HEK293 (cell line): ENCODE measurements at regions not wholly inside any gene's neighbourhood (a gene's known extent, or its start where the extent isn't known, plus 50 kb on each side); places are given as distances from the start of the nearest gene placed in this dataset.

Source experiments
- CTCF ChIA-PET: fragments of 350-600 bp; formaldehyde crosslinking; extraction: SDS; loops from one replicate; lab custom pipeline; 2021; ENCODE audit warnings: antibody characterized with exemption; lab: Yijun Ruan, JAX
- POLR2A ChIA-PET: fragments of 300-600 bp; formaldehyde crosslinking; extraction: SDS; loops from one replicate; lab custom pipeline; 2020; ENCODE audit warnings: antibody characterized with exemption, inconsistent platforms; lab: Yijun Ruan, JAX
- H3K27ac ChIP-seq: fragments of 200-500 bp; sonication (Bioruptor generic); 2 replicates; pipeline ENCODE4 v1.5.1; 2014; ENCODE audit warnings: low read depth, low read length, control low read depth, inconsistent platforms; ENCODE audit errors: extremely low read depth
- H3K36me3 ChIP-seq, 2 experiments: fragments of 200-500 bp in 1 of 2; sonication (Bioruptor generic) in 1 of 2; 1 replicate in 1 of 2; 2 replicates in 1 of 2; pipeline ENCODE4 v1.5.1; 2014 to 2017; ENCODE audit warnings: inconsistent platforms in 2 of 2, low read length in 2 of 2; ENCODE audit not compliant: control insufficient read depth in 2 of 2, insufficient read depth in 1 of 2
- H3K4me1 ChIP-seq: fragments of 200-500 bp; sonication (Bioruptor generic); 2 replicates; pipeline ENCODE4 v1.5.1; 2014; ENCODE audit warnings: mild to moderate bottlenecking, low read length, inconsistent platforms; ENCODE audit not compliant: control insufficient read depth, insufficient read depth
- H3K4me3 ChIP-seq: 2 replicates; pipeline ENCODE4 v1.5.1; 2011; ENCODE audit warnings: low read depth, mild to moderate bottlenecking, control low read depth, low read length, moderate library complexity
- H3K9me3 ChIP-seq: fragments of 200-500 bp; sonication (Bioruptor generic); 2 replicates; pipeline ENCODE4 v1.5.1; 2014; ENCODE audit warnings: low read depth, low read length, inconsistent platforms; ENCODE audit not compliant: control insufficient read depth, insufficient read depth
- EGR2 ChIP-seq: fragments of 450-650 bp; formaldehyde crosslinking; IDR thresholded peaks from 2 replicates; pipeline ENCODE4 v1.5.1; 2016; ENCODE audit warnings: low read depth, missing biosample characterization, missing genetic modification characterization
- HOXC10 ChIP-seq: sonication (generic); formaldehyde crosslinking; IDR thresholded peaks from 2 replicates; pipeline ENCODE4 v1.8.1; 2023; ENCODE audit warnings: mild to moderate bottlenecking, missing genetic modification reagents
- KLF1 ChIP-seq: fragments of 450-650 bp; formaldehyde crosslinking; IDR thresholded peaks from 2 replicates; pipeline ENCODE4 v1.5.1; 2016; ENCODE audit warnings: missing biosample characterization, missing genetic modification characterization
- KLF17 ChIP-seq: fragments of 450-650 bp; formaldehyde crosslinking; IDR thresholded peaks from 2 replicates; pipeline ENCODE4 v1.5.1; 2016; ENCODE audit warnings: missing biosample characterization, missing genetic modification characterization
- KLF9 ChIP-seq: fragments of 450-650 bp; formaldehyde crosslinking; IDR thresholded peaks from 2 replicates; pipeline ENCODE4 v1.5.1; 2016; ENCODE audit warnings: missing biosample characterization, missing genetic modification characterization, low read depth
- OSR2 ChIP-seq: fragments of 450-650 bp; formaldehyde crosslinking; IDR thresholded peaks from 2 replicates; pipeline ENCODE4 v1.5.1; 2016; ENCODE audit warnings: missing biosample characterization, missing genetic modification characterization
- PBX3 ChIP-seq: sonication (generic); formaldehyde crosslinking; IDR thresholded peaks from 2 replicates; pipeline ENCODE4 v1.8.1; 2022; ENCODE audit warnings: mild to moderate bottlenecking, moderate library complexity, missing genetic modification reagents
- PRDM1 ChIP-seq: fragments of 450-650 bp; formaldehyde crosslinking; IDR thresholded peaks from 2 replicates; pipeline ENCODE4; 2016; ENCODE audit warnings: missing biosample characterization, missing genetic modification characterization
- RBAK ChIP-seq: fragments of 450-650 bp; formaldehyde crosslinking; IDR thresholded peaks from 2 replicates; pipeline ENCODE4 v1.5.1; 2016; ENCODE audit warnings: missing biosample characterization, missing genetic modification characterization
- ZFP3 ChIP-seq: fragments of 450-650 bp; formaldehyde crosslinking; IDR thresholded peaks from 2 replicates; pipeline ENCODE4 v1.5.1; 2016; ENCODE audit warnings: low read depth, missing biosample characterization, missing genetic modification characterization
- ZNF157 ChIP-seq: fragments of 450-650 bp; formaldehyde crosslinking; IDR thresholded peaks from 2 replicates; pipeline ENCODE4 v1.5.1; 2016; ENCODE audit warnings: missing biosample characterization, missing genetic modification characterization
- ZNF175 ChIP-seq: fragments of 450-650 bp; formaldehyde crosslinking; IDR thresholded peaks from 2 replicates; pipeline ENCODE4 v1.5.1; 2016; ENCODE audit warnings: missing biosample characterization, missing genetic modification characterization
- ZNF239 ChIP-seq: fragments of 450-650 bp; formaldehyde crosslinking; IDR thresholded peaks from 2 replicates; pipeline ENCODE4 v1.5.1; 2016; ENCODE audit warnings: missing biosample characterization, missing genetic modification characterization
- ZNF280D ChIP-seq: fragments of 450-650 bp; formaldehyde crosslinking; IDR thresholded peaks from 2 replicates; pipeline ENCODE4 v1.5.1; 2016; ENCODE audit warnings: missing biosample characterization, missing genetic modification characterization
- ZNF302 ChIP-seq: fragments of 450-650 bp; formaldehyde crosslinking; IDR thresholded peaks from 2 replicates; pipeline ENCODE4 v1.5.1; 2016; ENCODE audit warnings: missing biosample characterization, missing genetic modification characterization, low read depth
- ZNF571 ChIP-seq: fragments of 450-650 bp; formaldehyde crosslinking; IDR thresholded peaks from 2 replicates; pipeline ENCODE4 v1.5.0; 2017; ENCODE audit warnings: missing biosample characterization, missing genetic modification characterization
- ZNF626 ChIP-seq: fragments of 450-650 bp; sonication (Bioruptor Pico); formaldehyde crosslinking; IDR thresholded peaks from 2 replicates; pipeline ENCODE4 v1.5.1; 2018; ENCODE audit warnings: missing biosample characterization, missing genetic modification characterization, inconsistent platforms
- ZNF785 ChIP-seq: fragments of 450-650 bp; formaldehyde crosslinking; IDR thresholded peaks from 2 replicates; pipeline ENCODE4 v1.5.1; 2016; ENCODE audit warnings: missing biosample characterization, missing genetic modification characterization
- ZSCAN23 ChIP-seq: fragments of 450-650 bp; formaldehyde crosslinking; IDR thresholded peaks from 2 replicates; pipeline ENCODE4 v1.5.1; 2016; ENCODE audit warnings: missing biosample characterization, missing genetic modification characterization
- TF ChIP-seq, protein P1 (sequence below): fragments of 450-650 bp; formaldehyde crosslinking; IDR thresholded peaks from 2 replicates; pipeline ENCODE4 v1.5.1; 2016; ENCODE audit warnings: missing biosample characterization, missing genetic modification characterization
- TF ChIP-seq, protein P2 (sequence below): fragments of 450-650 bp; IDR thresholded peaks from 2 replicates; pipeline ENCODE4 v1.5.1; 2018; ENCODE audit warnings: missing biosample characterization, missing genetic modification characterization
- TF ChIP-seq, protein P3 (sequence below): fragments of 450-650 bp; formaldehyde crosslinking; IDR thresholded peaks from 2 replicates; pipeline ENCODE4 v1.5.1; 2016; ENCODE audit warnings: missing biosample characterization, missing genetic modification characterization

DNA sequence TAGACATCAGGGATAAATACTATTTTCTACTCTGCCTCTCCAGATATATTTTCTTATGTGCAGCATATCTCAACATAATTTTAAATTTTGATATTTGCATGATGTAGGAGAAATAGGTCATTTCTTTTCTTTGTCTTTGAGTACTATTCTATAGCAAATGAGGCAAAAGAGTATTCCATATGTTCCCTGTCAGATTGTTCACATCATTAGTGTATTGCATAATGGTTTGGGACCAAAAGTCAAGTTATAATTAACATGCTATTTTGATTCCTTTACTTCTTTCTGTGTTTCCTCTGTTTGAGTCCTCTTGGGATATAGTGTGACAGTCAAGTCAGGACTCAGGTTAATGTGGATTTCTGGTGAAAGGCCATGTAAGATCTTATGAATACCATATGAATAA, 864.6 kb upstream of the FBXO33 start:
- H3K36me3 ChIP-seq: no peaks in the 10 kb centered on the region
- H3K4me1 ChIP-seq: no peaks in the 10 kb centered on the region
- CTCF ChIA-PET: no interaction called here
- no peak overlapping the region for H3K27ac ChIP-seq
- POLR2A ChIA-PET: no interaction called here
- H3K4me3 ChIP-seq: no peak overlapping the region
- TF ChIP-seq ZNF571: no peak
- TF ChIP-seq ZFP3 (tag by site-specific recombination): no peak
- TF ChIP-seq ZNF785 (tag by site-specific recombination): no peak
- TF ChIP-seq ZNF175 (tag by site-specific recombination): no peak
- TF ChIP-seq ZSCAN23 (tag by site-specific recombination): no peak
- TF ChIP-seq HOXC10 (CRISPR knock-in tag): no peak
- TF ChIP-seq ZNF302: no peak
- no peak for TF ChIP-seq PBX3 (CRISPR knock-in tag)
- no peak for TF ChIP-seq PRDM1 (tag by site-specific recombination)
- TF ChIP-seq ZNF239: no peak
- no peaks in the 10 kb centered on the region for H3K9me3 ChIP-seq

GRCh38 chr14:40292664-40293063, 860.4 kb upstream of the FBXO33 start:
- Histone ChIP-seq H3K4me3 (no peak overlapping the region), H3K36me3 (no peaks in the 10 kb centered on the region), H3K9me3 (no peaks in the 10 kb centered on the region; the same call in 1 of the 2 replicates), H3K4me1 (no peaks in the 10 kb centered on the region), H3K27ac (no peak overlapping the region)
- no peak for TF ChIP-seq KLF17
- TF ChIP-seq, protein P1, sequence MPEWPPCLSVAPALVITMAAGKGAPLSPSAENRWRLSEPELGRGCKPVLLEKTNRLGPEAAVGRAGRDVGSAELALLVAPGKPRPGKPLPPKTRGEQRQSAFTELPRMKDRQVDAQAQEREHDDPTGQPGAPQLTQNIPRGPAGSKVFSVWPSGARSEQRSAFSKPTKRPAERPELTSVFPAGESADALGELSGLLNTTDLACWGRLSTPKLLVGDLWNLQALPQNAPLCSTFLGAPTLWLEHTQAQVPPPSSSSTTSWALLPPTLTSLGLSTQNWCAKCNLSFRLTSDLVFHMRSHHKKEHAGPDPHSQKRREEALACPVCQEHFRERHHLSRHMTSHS (tag by site-specific recombination): no peak
- TF ChIP-seq, protein P2, sequence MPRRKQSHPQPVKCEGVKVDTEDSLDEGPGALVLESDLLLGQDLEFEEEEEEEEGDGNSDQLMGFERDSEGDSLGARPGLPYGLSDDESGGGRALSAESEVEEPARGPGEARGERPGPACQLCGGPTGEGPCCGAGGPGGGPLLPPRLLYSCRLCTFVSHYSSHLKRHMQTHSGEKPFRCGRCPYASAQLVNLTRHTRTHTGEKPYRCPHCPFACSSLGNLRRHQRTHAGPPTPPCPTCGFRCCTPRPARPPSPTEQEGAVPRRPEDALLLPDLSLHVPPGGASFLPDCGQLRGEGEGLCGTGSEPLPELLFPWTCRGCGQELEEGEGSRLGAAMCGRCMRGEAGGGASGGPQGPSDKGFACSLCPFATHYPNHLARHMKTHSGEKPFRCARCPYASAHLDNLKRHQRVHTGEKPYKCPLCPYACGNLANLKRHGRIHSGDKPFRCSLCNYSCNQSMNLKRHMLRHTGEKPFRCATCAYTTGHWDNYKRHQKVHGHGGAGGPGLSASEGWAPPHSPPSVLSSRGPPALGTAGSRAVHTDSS (tag by site-specific recombination): no peak
- TF ChIP-seq EGR2 (tag by site-specific recombination): no peak
- no peak for TF ChIP-seq RBAK
- no peak for TF ChIP-seq ZNF157 (tag by site-specific recombination)
- TF ChIP-seq ZNF626 (tag by site-specific recombination): no peak
- TF ChIP-seq KLF9 (tag by site-specific recombination): no peak
- TF ChIP-seq ZNF280D: no peak
- TF ChIP-seq, protein P3, sequence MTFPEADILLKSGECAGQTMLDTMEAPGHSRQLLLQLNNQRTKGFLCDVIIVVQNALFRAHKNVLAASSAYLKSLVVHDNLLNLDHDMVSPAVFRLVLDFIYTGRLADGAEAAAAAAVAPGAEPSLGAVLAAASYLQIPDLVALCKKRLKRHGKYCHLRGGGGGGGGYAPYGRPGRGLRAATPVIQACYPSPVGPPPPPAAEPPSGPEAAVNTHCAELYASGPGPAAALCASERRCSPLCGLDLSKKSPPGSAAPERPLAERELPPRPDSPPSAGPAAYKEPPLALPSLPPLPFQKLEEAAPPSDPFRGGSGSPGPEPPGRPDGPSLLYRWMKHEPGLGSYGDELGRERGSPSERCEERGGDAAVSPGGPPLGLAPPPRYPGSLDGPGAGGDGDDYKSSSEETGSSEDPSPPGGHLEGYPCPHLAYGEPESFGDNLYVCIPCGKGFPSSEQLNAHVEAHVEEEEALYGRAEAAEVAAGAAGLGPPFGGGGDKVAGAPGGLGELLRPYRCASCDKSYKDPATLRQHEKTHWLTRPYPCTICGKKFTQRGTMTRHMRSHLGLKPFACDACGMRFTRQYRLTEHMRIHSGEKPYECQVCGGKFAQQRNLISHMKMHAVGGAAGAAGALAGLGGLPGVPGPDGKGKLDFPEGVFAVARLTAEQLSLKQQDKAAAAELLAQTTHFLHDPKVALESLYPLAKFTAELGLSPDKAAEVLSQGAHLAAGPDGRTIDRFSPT: no peak
- TF ChIP-seq KLF1 (tag by site-specific recombination): no peak
- no peak for TF ChIP-seq OSR2 (tag by site-specific recombination)
- POLR2A ChIA-PET: no interaction called here
- CTCF ChIA-PET: interaction anchor here (0.6 kb wide), 1 partner anchor 336 kb away, joined by 3 read pairs; no protein-coding TSS in a partner anchor
